MM.1S (cell line): ENCODE measurements at regions not wholly inside any gene's neighbourhood (a gene's known extent, or its start where the extent isn't known, plus 50 kb on each side); places are given as distances from the start of the nearest gene placed in this dataset.

Source experiments
- EZH2 ChIP-seq: fragments of 300-600 bp; sonication (generic); optimal IDR thresholded peaks from 2 replicates; pipeline ENCODE3; 2017; ENCODE audit warnings: low read depth, mild to moderate bottlenecking, antibody characterized with exemption, low read length, mixed read lengths
- TF ChIP-seq, protein P1 (sequence below): fragments of 300-600 bp; sonication (generic); IDR thresholded peaks from 2 replicates; pipeline ENCODE4 v1.5.1; 2016; ENCODE audit warnings: antibody characterized with exemption, low read length, mixed read lengths

DNA sequence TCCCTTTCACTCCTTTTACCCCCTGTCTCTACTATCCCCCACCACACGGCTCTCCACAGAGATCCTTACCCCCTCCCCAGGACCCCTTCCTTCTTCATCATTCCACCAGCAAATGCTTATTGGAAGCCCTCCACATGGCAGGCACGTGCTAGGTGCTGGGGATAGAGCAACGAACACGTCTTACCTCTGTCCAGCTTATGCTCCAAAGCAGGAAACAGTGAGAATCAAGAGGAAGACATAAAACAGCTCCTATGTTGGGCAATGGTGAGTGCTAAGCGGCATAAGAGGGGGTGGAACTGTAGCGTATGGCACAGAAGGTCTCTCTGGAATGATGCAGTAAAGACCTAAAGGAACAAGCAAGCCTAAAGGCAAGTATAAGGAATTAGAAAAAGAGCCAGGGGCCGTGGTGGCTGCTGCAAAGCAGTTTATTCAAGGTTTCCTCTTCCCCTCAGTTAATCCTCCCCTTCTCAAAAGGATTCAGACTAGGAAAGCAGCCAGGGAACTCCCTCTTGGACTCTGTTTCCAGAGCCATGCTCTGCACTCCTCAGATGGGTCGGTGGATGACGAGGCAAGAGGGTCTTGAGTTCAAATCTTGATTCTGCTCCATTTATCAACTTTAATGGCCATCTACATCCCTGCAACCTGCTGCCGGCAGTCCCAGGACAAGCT is 289.4 kb downstream of the FOXO1 start:
- TF ChIP-seq, protein P1, sequence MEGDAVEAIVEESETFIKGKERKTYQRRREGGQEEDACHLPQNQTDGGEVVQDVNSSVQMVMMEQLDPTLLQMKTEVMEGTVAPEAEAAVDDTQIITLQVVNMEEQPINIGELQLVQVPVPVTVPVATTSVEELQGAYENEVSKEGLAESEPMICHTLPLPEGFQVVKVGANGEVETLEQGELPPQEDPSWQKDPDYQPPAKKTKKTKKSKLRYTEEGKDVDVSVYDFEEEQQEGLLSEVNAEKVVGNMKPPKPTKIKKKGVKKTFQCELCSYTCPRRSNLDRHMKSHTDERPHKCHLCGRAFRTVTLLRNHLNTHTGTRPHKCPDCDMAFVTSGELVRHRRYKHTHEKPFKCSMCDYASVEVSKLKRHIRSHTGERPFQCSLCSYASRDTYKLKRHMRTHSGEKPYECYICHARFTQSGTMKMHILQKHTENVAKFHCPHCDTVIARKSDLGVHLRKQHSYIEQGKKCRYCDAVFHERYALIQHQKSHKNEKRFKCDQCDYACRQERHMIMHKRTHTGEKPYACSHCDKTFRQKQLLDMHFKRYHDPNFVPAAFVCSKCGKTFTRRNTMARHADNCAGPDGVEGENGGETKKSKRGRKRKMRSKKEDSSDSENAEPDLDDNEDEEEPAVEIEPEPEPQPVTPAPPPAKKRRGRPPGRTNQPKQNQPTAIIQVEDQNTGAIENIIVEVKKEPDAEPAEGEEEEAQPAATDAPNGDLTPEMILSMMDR, result no peak
- no peak for TF ChIP-seq EZH2
